GM12891 (cell line): ENCODE measurements at regions not wholly inside any gene's neighbourhood (a gene's known extent, or its start where the extent isn't known, plus 50 kb on each side); places are given as distances from the start of the nearest gene placed in this dataset.

Experiments used
- DNase-seq: peaks from one replicate; pipeline ENCODE4 v3.0.0; 2011; ENCODE audit warnings: low spot score; ENCODE audit not compliant: insufficient read length
- FAIRE-seq: peaks from 2 replicates; lab custom pipeline; 2011; peaks lifted over from hg19 to GRCh38; lab: Jason Lieb, UNC
- PAX5 ChIP-seq: IDR thresholded peaks from 2 replicates; pipeline ENCODE4 v1.6.1; 2011; ENCODE audit warnings: low read length, moderate library complexity, mild to moderate bottlenecking; ENCODE audit not compliant: insufficient read depth, severe bottlenecking
- POLR2A ChIP-seq: IDR thresholded peaks from 2 replicates; pipeline ENCODE4 v1.6.1; 2011; ENCODE audit warnings: low read depth, low read length, control low read depth
- POLR2AphosphoS5 ChIP-seq: IDR thresholded peaks from 2 replicates; pipeline ENCODE4 v1.6.1; 2011; ENCODE audit warnings: low read depth, low read length, control low read depth
- POU2F2 ChIP-seq: IDR thresholded peaks from 2 replicates; pipeline ENCODE4 v1.6.1; 2011; ENCODE audit warnings: low read depth, mild to moderate bottlenecking, control low read depth, low read length, moderate library complexity
- SPI1 ChIP-seq: IDR thresholded peaks from 2 replicates; pipeline ENCODE4 v1.6.1; 2011; ENCODE audit warnings: low read depth, low read length, control low read depth
- TAF1 ChIP-seq: IDR thresholded peaks from 2 replicates; pipeline ENCODE4 v1.6.1; 2011; ENCODE audit warnings: low read depth, low read length, control low read depth

DNA sequence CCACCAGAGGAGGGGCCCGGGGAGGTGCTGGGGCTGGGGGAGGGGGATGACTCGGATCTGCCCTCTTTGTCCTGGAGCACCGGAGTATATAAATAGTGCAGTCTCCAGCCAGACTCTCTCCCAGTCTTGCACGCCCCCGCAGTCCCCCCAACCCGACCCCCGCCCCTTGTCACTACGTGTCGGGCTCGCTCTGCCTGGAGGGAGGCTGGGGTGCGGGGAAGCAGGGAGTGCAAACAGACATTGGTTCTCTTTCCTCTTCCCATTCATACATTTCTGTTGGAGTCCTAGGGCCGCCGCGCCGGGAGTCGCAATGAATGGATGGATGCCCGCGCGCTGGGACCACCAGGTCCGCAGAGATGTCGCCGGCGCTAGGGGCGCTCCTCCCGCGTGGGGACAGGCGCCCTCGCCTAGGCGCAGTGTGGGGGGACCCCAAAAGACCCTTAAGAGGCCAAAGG lies 179.3 kb downstream of the TBXT start:
- FAIRE-seq: no peak
- no peak for TF ChIP-seq POLR2A
- TF ChIP-seq SPI1: no peak
- TF ChIP-seq POLR2AphosphoS5: no peak
- TF ChIP-seq PAX5: no peak
- no peak for TF ChIP-seq POU2F2
- TF ChIP-seq TAF1: no peak
- no peak for DNase-seq

DNA sequence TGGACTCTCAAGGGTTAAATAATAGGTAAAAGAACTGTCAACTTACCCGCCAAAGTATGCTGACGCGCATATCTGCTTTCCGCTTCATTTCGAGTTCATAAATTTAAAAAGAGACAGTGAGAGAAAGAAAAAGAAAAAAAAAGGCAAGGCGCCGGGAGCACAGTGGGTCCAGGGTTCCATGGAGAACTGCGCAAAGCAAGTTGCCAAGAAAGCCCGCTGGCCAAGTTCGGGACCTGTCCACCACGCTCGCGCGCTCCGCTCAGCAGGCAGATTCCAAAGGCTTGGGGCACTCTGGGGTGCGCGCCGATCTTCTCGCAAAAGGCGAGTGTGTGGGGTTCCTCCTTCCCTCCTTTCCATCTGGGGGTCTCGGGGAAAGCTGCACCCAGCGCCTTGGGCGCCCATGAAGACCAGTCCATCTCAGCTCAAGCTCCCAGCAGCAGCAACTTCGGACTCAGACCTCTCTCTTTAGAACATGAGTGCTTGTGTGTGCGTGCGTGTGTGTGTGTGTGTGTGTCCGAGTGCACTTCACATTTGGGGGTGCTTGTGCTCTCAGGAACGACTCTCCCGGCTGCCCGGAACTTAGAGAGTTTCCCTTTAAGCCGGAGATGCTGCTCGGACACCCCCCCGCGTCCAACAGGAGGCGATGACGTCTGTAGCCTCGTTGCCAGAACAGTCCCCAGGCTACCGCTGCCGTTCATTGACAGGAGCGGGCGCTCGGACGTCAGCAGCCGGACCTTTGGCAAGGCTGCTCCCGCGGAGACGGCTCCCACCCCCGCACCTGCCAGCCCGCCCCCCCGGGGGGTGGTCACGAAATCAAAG lies 180.0 kb downstream of the TBXT start:
- no peak for DNase-seq
- TF ChIP-seq POLR2A (no peak), POU2F2 (no peak), SPI1 (no peak), TAF1 (no peak), POLR2AphosphoS5 (no peak), PAX5 (no peak)
- FAIRE-seq: no peak

DNA sequence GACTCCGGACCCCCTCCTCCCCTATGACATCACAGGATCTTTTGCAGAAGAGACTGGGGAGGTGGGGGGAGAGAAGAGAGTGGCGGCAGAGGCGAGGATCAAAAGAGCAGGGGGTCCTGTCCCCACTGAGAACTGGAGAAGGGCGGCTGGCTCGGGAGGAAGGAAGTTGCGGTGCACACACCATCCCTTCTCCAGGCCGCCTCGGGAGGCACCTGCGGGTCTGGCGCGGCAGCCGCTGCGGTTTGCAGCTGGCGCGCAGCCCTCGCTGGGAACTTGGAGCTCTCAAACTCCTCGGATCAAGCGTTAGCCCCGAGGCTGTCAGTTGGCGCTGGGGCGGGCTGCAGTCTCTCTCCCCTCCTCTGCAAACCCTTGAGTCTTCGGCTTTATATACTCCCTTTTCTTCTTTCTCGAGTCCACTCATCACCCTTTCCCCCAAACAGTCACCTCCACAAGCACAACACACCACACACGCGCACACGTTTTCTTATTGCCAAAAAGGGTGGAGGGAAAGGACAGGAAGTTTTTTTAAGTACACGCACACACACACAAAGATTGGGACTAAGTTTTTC lies 180.7 kb downstream of the TBXT start:
- no peak for TF ChIP-seq TAF1
- no peak for TF ChIP-seq POLR2A
- TF ChIP-seq SPI1: no peak
- TF ChIP-seq PAX5: no peak
- no peak for TF ChIP-seq POU2F2
- no peak for TF ChIP-seq POLR2AphosphoS5
- FAIRE-seq (no peak), DNase-seq (no peak)

DNA sequence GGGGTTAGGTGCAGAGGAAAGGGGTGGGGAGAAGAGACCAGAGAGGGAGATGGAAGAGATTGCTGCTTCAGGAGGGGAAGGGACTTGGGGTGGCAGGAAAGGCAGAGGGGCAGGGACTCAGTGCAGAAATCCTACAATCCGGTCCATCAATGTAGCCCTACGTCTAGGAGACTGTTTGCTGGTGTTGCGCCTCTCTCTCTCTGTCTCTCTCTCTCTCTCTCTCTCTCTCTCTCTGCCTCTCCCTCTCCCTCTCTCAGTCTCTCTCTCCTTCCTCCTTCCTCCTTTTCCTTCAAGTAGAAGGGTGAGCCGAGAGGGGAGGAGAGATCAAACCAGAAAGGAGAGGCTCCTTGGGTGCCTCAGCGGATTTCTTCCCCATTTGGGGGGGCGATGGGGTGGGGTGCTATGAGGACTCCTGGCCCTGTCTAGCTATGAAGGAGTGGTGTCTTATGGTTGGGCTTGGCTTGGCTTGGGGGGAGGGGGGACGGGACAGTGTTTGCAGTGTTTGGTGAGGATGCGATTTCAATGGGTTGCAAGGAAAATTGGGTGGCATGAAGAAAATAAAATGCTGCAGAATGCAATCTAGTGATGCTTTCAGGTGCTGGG lies 181.2 kb downstream of the TBXT start:
- FAIRE-seq (no peak), DNase-seq (no peak)
- TF ChIP-seq POLR2AphosphoS5: no peak
- TF ChIP-seq SPI1: no peak
- TF ChIP-seq POU2F2: no peak
- no peak for TF ChIP-seq POLR2A
- no peak for TF ChIP-seq PAX5
- no peak for TF ChIP-seq TAF1

DNA sequence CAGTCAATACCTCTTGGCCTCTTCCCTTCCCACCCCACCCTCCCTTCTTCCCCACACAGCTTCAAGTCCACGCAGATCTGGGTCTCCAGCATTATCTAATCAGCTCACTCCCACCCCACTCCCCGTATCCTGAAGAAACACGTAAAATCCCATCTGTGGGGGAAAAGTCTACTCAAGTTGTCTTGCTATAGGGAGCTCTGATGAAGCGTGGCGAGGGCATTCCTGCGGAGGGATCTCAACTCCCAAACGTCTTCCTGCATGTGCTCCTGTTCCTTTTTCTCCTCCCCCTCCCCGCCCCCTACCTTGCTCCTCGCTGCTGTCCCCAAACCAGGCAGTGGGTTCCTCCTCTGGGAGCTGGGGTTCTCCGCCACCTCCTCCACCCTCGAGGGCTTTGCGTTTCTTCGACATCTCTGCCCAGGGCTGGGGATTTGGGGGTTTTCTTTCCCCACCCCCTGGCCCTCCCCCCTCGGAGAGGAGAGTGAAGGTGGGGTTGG lies 181.8 kb downstream of the TBXT start:
- FAIRE-seq: no peak

DNA sequence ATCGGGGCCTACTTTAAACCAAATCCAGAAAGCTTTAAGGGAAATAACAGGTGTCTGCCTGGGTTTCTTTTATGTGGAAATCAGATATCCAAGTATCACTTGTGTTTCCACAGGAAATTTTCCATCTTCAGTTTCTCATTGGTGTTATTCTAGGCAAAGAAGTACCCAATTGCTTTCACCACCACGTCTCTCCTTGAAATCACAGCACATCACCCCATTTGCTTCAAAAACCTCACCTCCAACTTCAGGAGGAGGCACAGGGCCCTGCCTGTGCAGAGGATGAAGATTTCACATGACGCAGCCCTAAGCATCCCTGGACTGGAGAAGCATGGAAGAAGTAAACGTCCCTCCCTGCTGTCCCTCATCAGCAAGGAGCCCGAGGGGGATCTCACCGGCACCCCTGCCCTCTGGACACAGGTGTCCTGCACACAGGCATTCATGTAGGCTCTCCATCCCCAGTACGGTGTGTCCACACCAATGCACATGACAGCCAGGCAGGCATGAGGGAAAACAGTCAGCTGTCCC lies 182.3 kb downstream of the TBXT start:
- DNase-seq (no peak), FAIRE-seq (no peak)
- TF ChIP-seq POU2F2: no peak
- TF ChIP-seq TAF1: no peak
- no peak for TF ChIP-seq POLR2A
- TF ChIP-seq PAX5: no peak
- TF ChIP-seq POLR2AphosphoS5: no peak
- TF ChIP-seq SPI1: no peak

More for the DNA sequence above, 181.8 kb downstream of the TBXT start:
- TF ChIP-seq TAF1 (no peak), SPI1 (no peak), POU2F2 (no peak), POLR2AphosphoS5 (no peak), POLR2A (no peak), PAX5 (no peak)
- no peak for DNase-seq

DNA sequence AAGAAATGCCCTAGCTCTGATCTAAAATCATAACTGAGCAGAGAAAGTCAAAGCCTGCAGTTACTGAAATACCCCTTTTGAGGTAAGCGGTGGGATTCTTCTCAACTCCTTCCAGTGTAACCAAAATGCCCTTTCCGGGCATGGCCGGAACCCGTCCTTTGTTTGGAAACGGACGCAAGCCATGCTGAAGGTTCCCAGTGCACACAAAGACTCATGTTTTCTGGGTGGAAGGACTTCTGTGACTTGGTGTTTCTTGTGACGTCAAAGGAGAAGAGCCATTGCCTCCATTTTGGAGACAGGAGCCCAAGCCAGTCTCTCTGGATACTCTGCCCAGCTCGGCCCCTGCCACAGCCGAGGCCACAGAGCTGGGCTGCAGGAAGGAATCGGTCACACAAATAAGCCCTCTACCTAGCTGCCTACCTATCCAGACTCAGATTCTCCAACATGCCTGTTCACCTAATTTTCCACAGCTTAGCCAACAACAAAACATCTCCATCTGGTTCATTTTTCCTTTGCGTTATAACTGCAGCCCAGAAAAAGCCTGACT lies 182.8 kb downstream of the TBXT start:
- TF ChIP-seq SPI1: no peak
- TF ChIP-seq TAF1: no peak
- TF ChIP-seq POU2F2: no peak
- no peak for TF ChIP-seq PAX5
- no peak for TF ChIP-seq POLR2A
- no peak for TF ChIP-seq POLR2AphosphoS5
- FAIRE-seq: no peak
- DNase-seq: no peak

DNA sequence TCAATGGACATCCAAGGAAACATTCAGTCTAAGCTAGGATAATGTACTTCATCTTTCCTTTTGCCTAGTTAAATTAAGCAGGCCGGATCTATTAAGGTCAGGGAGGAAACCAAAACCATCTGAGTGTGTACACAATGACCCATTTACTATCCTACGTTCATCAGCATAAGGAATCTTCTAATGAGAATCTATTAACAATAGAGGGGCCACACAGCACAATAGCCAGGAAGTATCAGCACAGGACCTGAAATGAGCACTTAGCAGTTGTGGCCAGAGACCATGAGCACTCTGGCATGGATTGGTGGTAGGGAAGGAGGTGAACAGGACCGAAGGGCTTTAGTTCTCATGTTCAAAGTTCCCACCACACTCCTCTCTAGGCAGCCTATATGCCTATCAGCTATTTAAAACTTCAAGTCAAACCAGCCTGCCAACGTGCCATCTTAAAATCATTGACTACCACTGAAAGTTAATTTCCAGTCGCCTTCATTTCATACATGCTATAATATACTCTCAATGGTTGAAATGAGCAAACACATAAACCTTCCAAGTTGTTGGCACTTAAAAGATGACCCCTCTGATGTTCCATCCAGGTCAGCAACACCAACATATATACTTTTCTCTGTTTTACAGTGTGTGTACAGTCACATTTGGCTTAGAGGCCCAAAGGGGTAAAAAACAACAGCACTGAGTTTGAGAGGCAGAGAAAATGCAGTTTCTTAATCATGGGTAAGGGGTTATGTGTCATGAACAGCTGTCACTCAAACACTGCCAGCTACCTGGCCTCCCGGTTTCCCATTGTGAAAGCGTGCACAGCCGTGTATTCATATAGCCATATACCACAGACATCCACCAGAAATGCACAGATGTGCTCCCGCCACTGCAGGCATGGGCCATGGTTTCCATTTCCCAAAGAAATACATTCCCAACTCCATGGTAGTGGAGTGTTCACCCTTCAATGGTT lies 184.3 kb downstream of the TBXT start:
- no peak for FAIRE-seq
- TF ChIP-seq POLR2A (no peak), POU2F2 (no peak), TAF1 (no peak), SPI1 (no peak), POLR2AphosphoS5 (no peak), PAX5 (no peak)
- DNase-seq: no peak
